NB4 (cell line): ENCODE measurements at regions not wholly inside any gene's neighbourhood (a gene's known extent, or its start where the extent isn't known, plus 50 kb on each side); places are given as distances from the start of the nearest gene placed in this dataset.
"Not testable (repeated sequence)": the region's sequence is repeated elsewhere in the genome, so short reads cannot be mapped to it uniquely, and the experiment has no call there.

Experiments
- DNase-seq: peaks from one replicate; pipeline ENCODE4 v3.0.0; 2010; ENCODE audit warnings: low read depth
- H3K4me3 ChIP-seq: one replicate; pipeline ENCODE4 v1.5.1; 2011; ENCODE audit warnings: mild to moderate bottlenecking, low read depth, low read length, moderate library complexity
- MYC ChIP-seq: IDR thresholded peaks from 2 replicates; pipeline ENCODE4 v1.6.1; 2011; ENCODE audit warnings: low read depth, low read length
- POLR2A ChIP-seq: IDR thresholded peaks from 2 replicates; pipeline ENCODE4 v1.6.1; 2011; ENCODE audit warnings: mild to moderate bottlenecking; ENCODE audit not compliant: insufficient read length; ENCODE audit errors: extremely low read depth
- TF ChIP-seq, protein P1 (sequence below): IDR thresholded peaks from one replicate; pipeline ENCODE4 v1.5.1; 2012; ENCODE audit warnings: low read depth, low read length
- TF ChIP-seq, protein P2 (sequence below): IDR thresholded peaks from 2 replicates; pipeline ENCODE4 v1.6.1; 2011; ENCODE audit warnings: low read depth, low read length

DNA sequence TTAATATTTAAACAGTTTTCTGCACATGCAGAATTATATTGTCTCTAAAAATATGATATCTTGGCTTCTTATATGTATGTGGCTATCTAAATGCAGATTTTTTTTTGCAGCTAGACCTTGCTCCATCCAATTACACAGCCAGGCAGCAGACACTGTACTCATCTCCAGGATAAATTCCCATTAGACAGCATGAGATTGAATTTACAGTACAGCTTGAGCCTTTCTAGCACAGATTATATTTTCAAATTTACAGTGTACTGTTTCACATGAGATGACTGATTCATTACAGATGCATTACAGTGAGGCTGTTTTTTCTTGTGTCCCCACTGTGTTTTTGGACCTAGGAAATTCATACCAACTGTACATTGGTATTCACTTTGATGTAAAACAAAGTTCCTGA is 134.9 kb downstream of the OTOL1 start:
- no peak for DNase-seq
- no peak overlapping the region for H3K4me3 ChIP-seq
- TF ChIP-seq MYC (no peak), POLR2A (no peak)
- TF ChIP-seq, protein P1, sequence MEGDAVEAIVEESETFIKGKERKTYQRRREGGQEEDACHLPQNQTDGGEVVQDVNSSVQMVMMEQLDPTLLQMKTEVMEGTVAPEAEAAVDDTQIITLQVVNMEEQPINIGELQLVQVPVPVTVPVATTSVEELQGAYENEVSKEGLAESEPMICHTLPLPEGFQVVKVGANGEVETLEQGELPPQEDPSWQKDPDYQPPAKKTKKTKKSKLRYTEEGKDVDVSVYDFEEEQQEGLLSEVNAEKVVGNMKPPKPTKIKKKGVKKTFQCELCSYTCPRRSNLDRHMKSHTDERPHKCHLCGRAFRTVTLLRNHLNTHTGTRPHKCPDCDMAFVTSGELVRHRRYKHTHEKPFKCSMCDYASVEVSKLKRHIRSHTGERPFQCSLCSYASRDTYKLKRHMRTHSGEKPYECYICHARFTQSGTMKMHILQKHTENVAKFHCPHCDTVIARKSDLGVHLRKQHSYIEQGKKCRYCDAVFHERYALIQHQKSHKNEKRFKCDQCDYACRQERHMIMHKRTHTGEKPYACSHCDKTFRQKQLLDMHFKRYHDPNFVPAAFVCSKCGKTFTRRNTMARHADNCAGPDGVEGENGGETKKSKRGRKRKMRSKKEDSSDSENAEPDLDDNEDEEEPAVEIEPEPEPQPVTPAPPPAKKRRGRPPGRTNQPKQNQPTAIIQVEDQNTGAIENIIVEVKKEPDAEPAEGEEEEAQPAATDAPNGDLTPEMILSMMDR, result no peak
- TF ChIP-seq, protein P2, sequence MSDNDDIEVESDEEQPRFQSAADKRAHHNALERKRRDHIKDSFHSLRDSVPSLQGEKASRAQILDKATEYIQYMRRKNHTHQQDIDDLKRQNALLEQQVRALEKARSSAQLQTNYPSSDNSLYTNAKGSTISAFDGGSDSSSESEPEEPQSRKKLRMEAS, result no peak

DNA sequence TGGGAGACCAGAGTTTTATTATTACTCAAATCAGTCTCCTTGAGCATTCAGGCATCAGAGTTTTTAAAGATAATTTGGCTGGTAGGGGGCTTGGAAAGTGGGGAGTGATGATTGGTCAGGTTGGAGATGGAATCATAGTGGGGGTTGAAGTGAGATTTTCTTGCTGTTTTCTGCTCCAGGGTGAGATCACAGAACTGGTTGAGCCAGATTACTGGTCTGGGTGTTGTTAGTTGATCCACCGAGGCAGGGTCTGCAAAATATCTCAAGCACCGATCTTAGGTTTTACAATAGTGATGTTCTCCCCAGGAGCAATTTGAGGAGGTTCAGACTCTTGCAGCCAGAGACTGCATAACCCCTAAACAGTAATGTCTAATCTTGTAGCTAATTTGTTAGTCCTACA is 141.0 kb downstream of the OTOL1 start:
- DNase-seq, result no peak
- TF ChIP-seq MYC (no peak), POLR2A (no peak)
- TF ChIP-seq, protein P2, result no peak
- TF ChIP-seq, protein P1, result no peak
- no peak overlapping the region for H3K4me3 ChIP-seq

DNA sequence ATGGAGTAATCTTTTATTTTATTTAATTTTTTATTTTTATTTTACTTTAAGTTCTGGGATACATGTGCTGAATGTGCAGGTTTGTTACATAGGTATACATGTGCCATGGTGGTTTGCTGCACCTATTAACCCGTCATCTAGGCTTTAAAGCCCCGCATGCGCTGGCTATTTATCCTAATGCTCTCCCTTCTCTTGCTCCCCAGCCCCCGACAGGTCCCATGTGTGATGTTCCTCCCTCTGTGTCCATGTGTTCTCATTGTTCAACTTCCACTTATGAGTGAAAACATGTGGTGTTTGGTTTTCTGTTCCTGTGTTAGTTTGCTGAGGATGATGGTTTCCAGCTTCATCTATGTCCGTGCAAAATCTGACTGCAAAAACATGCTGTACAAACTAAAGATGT is 142.5 kb downstream of the OTOL1 start:
- H3K4me3 ChIP-seq, DNase-seq: not testable (repeated sequence)

DNA sequence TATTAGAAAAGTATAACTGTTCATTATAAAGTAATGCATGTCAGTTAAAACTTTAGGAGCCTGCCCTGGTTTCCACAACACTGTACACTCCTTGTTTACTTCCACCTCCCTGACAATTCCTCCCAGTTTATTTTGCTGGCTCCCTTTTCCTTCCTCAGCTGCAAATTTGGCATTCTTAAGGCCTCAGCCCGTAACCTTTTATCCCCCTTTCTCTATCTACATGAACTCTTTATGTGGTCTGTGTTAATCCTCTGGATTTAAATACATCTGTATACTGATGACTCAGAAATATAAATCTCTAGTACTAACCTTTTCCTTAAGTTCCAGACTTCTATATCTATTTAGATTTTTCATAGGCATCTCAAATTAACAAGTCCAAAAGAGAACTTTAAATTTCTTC is 143.6 kb downstream of the OTOL1 start:
- no peak for DNase-seq
- H3K4me3 ChIP-seq, result no peak overlapping the region
- TF ChIP-seq, protein P2, result no peak
- TF ChIP-seq, protein P1, result no peak
- TF ChIP-seq MYC (no peak), POLR2A (no peak)

DNA sequence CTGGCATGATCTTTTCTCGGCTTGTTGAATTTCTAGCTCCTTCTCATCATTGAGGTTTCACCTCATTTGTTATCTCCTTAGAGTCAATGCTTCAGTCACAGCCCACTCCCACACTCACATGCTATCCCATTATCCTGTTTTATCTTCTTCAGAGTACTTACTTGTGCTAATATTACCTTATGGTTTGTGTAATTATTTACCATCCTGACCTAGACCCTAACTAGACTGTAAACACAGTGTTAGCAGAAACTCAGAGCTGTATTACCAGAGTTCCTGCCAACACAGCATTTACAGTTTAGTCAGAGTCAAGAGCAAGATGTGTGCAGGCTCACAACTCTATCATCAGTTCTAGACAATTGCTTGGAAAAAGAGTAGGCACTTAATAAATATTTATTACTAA is 144.7 kb downstream of the OTOL1 start:
- TF ChIP-seq, protein P1, result no peak
- TF ChIP-seq MYC (no peak), POLR2A (no peak)
- TF ChIP-seq, protein P2, result no peak
- DNase-seq, result no peak
- H3K4me3 ChIP-seq, result no peak overlapping the region

DNA sequence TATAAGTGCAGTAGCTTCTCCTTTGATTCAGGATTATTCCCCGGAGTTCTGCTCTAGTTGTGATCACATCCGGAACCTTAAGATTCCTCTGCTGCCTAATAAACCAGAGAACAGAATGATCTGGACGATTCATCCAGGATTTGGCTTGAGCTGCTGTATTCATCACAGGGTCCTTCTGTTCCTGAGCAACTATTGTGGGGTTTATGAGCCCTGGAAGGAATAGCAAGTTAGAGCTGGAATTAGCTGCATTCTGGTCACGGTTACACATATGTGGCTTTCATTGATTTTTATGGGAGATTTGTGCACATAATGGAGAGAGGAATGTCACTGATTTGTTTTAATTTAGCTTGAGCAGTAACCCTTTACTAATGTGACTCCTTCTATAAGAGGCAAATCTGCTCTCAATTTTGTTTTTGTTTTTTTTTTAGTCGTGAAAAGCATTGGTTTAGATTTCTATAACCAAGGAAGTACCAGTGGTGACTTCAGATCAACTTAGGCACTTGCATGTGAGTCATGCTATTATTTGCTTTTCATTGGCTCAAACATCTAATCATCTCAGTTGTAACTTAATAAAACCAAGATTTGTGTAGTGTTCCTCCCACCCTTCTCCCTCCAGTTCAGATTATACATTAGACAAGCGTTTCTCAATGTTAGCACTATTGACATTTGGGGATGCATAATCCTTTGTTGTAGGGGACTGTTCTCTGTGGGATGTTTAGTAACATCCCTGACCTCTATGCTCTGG is 148.5 kb downstream of the OTOL1 start:
- no peak overlapping the region for H3K4me3 ChIP-seq
- DNase-seq, result no peak
- TF ChIP-seq MYC (no peak), POLR2A (no peak)
- TF ChIP-seq, protein P2, result no peak
- TF ChIP-seq, protein P1, result no peak
